ENCODE measurements at regions not wholly inside any gene's neighbourhood (a gene's known extent, or its start where the extent isn't known, plus 50 kb on each side); places are given as distances from the start of the nearest gene placed in this dataset.

- TF ChIP-seq CTCF (optimal IDR thresholded peaks at IDR 0.05 in 1 of 3, IDR thresholded peaks at IDR 0.05 in 1 of 3, conservative IDR thresholded peaks at IDR 0.05 in 1 of 3; ENCODE audit: extremely low read depth in 1 of 3, insufficient read depth in 2 of 3, low read length in 3 of 3) (no peak), EZH2 (IDR thresholded peaks at IDR 0.05; ENCODE audit: low read length) (no peak)
Observed at GRCh38 chr10:110413903-110414547, 83.7 kb upstream of the DUSP5 start.

Data from keratinocyte (primary cell).